ENCODE measurements at regions not wholly inside any gene's neighbourhood (a gene's known extent, or its start where the extent isn't known, plus 50 kb on each side); places are given as distances from the start of the nearest gene placed in this dataset.

GRCh38 chr20:17859002-17859615, 109.5 kb downstream of the SNX5 start (continued):
- TF ChIP-seq, protein P1, sequence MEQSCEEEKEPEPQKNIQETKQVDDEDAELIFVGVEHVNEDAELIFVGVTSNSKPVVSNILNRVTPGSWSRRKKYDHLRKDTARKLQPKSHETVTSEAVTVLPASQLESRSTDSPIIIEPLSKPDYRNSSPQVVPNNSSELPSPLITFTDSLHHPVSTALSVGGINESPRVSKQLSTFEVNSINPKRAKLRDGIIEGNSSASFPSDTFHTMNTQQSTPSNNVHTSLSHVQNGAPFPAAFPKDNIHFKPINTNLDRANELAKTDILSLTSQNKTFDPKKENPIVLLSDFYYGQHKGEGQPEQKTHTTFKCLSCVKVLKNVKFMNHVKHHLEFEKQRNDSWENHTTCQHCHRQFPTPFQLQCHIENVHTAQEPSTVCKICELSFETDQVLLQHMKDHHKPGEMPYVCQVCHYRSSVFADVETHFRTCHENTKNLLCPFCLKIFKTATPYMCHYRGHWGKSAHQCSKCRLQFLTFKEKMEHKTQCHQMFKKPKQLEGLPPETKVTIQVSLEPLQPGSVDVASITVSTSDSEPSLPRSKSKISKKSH (CRISPR knock-in tag; IDR thresholded peaks at IDR 0.05; ENCODE audit: borderline replicate concordance), result peak; percentile 74; the same call in 1 of the 2 replicates
- TF ChIP-seq ZNF737 (CRISPR knock-in tag; IDR thresholded peaks at IDR 0.05; ENCODE audit: borderline replicate concordance) (no peak), ATAD3A (CRISPR knock-in tag; IDR thresholded peaks at IDR 0.05) (no peak), RFX1 (IDR thresholded peaks at IDR 0.05) (no peak; the same call in 1 of the 2 replicates), HIVEP1 (CRISPR knock-in tag; IDR thresholded peaks at IDR 0.05) (peak; percentile 99), PREB (CRISPR knock-in tag; IDR thresholded peaks at IDR 0.05) (no peak), NFE2L1 (CRISPR knock-in tag; IDR thresholded peaks at IDR 0.05; ENCODE audit: borderline replicate concordance) (0 out of 2 replicates have a peak, but pooled peaks have one; percentile 76), RERE (CRISPR knock-in tag; IDR thresholded peaks at IDR 0.05; ENCODE audit: low read depth) (peak; percentile 99), ZNF121 (CRISPR knock-in tag; IDR thresholded peaks at IDR 0.05) (peak; percentile 77), ZNF879 (CRISPR knock-in tag; IDR thresholded peaks at IDR 0.05) (no peak), WIZ (CRISPR knock-in tag; IDR thresholded peaks at IDR 0.05) (peak; percentile 97), ZNF142 (CRISPR knock-in tag; IDR thresholded peaks at IDR 0.05) (no peak), AHR (CRISPR knock-in tag; IDR thresholded peaks at IDR 0.05) (peak; percentile 98)

All from HepG2 (cell line).